Lung (tissue), 11 donors: ENCODE measurements at regions not wholly inside any gene's neighbourhood (a gene's known extent, or its start where the extent isn't known, plus 50 kb on each side); places are given as distances from the start of the nearest gene placed in this dataset.

Experiments
- ATAC-seq: fragments of 200-7000 bp; cut with Tn5 transposase; one replicate; pipeline ENCODE4 v1.9.1; 2020; ENCODE audit warnings: moderate number of reproducible peaks; ENCODE audit not compliant: insufficient read depth, low FRiP score
- DNase-seq, 3 donors: peaks; one replicate each; pipeline ENCODE4 v3.0.0-alpha.2; 2013 to 2017
- H3K27ac ChIP-seq, 2 donors: one replicate each; pipeline ENCODE4 v1.5.1; 2013; ENCODE audit warnings: mild to moderate bottlenecking in 2 of 2, moderate library complexity in 2 of 2, control low read depth in 1 of 2, inconsistent platforms in 1 of 2, low read depth in 1 of 2, low read length in 1 of 2
- H3K27me3 ChIP-seq, 3 donors: one replicate each; pipeline ENCODE4 v1.5.1; 2013; ENCODE audit warnings: low read length in 2 of 3; ENCODE audit not compliant: control insufficient read depth in 3 of 3, insufficient read depth in 3 of 3
- H3K36me3 ChIP-seq, 4 donors: one replicate each; pipeline ENCODE4 v1.5.1; 2013; ENCODE audit warnings: low read length in 4 of 4, mild to moderate bottlenecking in 1 of 4, moderate library complexity in 1 of 4; ENCODE audit not compliant: control insufficient read depth in 4 of 4, insufficient read depth in 4 of 4
- H3K4me1 ChIP-seq, 5 donors: one replicate each; pipeline ENCODE4 v1.5.1; 2013; ENCODE audit warnings: low read length in 5 of 5, mild to moderate bottlenecking in 2 of 5, moderate library complexity in 1 of 5; ENCODE audit not compliant: control insufficient read depth in 5 of 5, insufficient read depth in 5 of 5
- H3K4me3 ChIP-seq: one replicate; pipeline ENCODE4 v1.5.1; 2013; ENCODE audit warnings: mild to moderate bottlenecking, control low read depth, moderate library complexity
- H3K9ac ChIP-seq, 2 donors: one replicate each; pipeline ENCODE4 v1.5.1; 2013; ENCODE audit warnings: low read length in 2 of 2, control low read depth in 1 of 2; ENCODE audit not compliant: insufficient read depth in 1 of 2
- H3K9me3 ChIP-seq, 4 donors: one replicate each; pipeline ENCODE4 v1.5.1; 2013; ENCODE audit warnings: low read length in 3 of 4, mild to moderate bottlenecking in 1 of 4, moderate library complexity in 1 of 4; ENCODE audit not compliant: control insufficient read depth in 4 of 4, insufficient read depth in 3 of 4
- CTCF ChIP-seq: IDR thresholded peaks from 2 replicates; pipeline ENCODE4 v1.5.1; 2012; ENCODE audit warnings: mild to moderate bottlenecking; ENCODE audit errors: control extremely low read depth, extremely low read depth
- WGBS, 2 donors: extraction: QIAGEN DNeasy Blood & Tissue Kit; methylation state at CpG; one replicate each; pipeline ENCODE4 v1.1.7; 2013; 5-methylcytosine and 5-hydroxymethylcytosine counted together
- donor health status: control.
- donor health status: control.
- donor health status: Bipolar disorder and iron deficiency.
- donor health status: healthy.
- donor health status: DM: yes; HTN: yes; CAD: no.

- no peak overlapping the region for H3K9ac ChIP-seq
- ATAC-seq (no peak), DNase-seq (no peak)
- H3K27me3 ChIP-seq, result no peaks in the 10 kb centered on the region
- H3K4me3 ChIP-seq, result no peak overlapping the region
- no peak overlapping the region for H3K27ac ChIP-seq
- H3K9me3 ChIP-seq, result peaks cover 0 to 10% (median 5%) of the 10 kb centered on the region in 4 donors
- H3K4me1 ChIP-seq, result peaks cover 0 to 1% (median 0%) of the 10 kb centered on the region in 5 donors
- H3K36me3 ChIP-seq, result no peaks in the 10 kb centered on the region
- WGBS, 2 donors, result 55 to 58% methylated on average over 4 of the region's 4 CpGs
- TF ChIP-seq CTCF, result no peak
Measured at GRCh38 chr2:153770359-153770991, 101.2 kb upstream of the GALNT13 start.

GRCh38 chr2:153780241-153780640 is 91.5 kb upstream of the GALNT13 start:
- Histone ChIP-seq H3K36me3 (no peaks in the 10 kb centered on the region), H3K27me3 (no peaks in the 10 kb centered on the region), H3K9me3 (no peaks in the 10 kb centered on the region), H3K4me1 (no peaks in the 10 kb centered on the region), H3K9ac (no peak overlapping the region), H3K4me3 (no peak overlapping the region), H3K27ac (no peak overlapping the region)
- WGBS, 2 donors, result 67 to 88% methylated on average over 2 of the region's 2 CpGs
- ATAC-seq, result no peak
- DNase-seq, result no peak
- no peak for TF ChIP-seq CTCF

GRCh38 chr2:153786016-153786415 is 85.7 kb upstream of the GALNT13 start:
- no peak for ATAC-seq
- H3K36me3 ChIP-seq, result no peaks in the 10 kb centered on the region
- 90% methylated on average over 5 of the region's 5 CpGs for WGBS, 2 donors

More at GRCh38 chr2:153786016-153786415, 85.7 kb upstream of the GALNT13 start:
- no peak for DNase-seq
- no peak overlapping the region for H3K9ac ChIP-seq
- H3K9me3 ChIP-seq, result peaks cover 0 to 6% (median under 1%) of the 10 kb centered on the region in 4 donors
- H3K27ac ChIP-seq, result no peak overlapping the region
- no peak for TF ChIP-seq CTCF
- H3K27me3 ChIP-seq, result no peaks in the 10 kb centered on the region
- H3K4me1 ChIP-seq, result no peaks in the 10 kb centered on the region
- H3K4me3 ChIP-seq, result no peak overlapping the region
